PC-3 (cell line): ENCODE measurements at regions not wholly inside any gene's neighbourhood (a gene's known extent, or its start where the extent isn't known, plus 50 kb on each side); places are given as distances from the start of the nearest gene placed in this dataset.
"Not testable (repeated sequence)": the region's sequence is repeated elsewhere in the genome, so short reads cannot be mapped to it uniquely, and the experiment has no call there.

ENCODE experiments used
- ATAC-seq: fragments of 200-7000 bp; cut with Tn5 transposase; 2 replicates; pipeline ENCODE4 v1.9.1; 2020; ENCODE audit warnings: mild to moderate bottlenecking, moderate library complexity
- BruUV-seq: library from RNA; stranded (reverse); fragments of 400-500 nt; replicated peaks from 2 replicates; lab custom pipeline; 2021; lab: Mats Ljungman, UMichigan
- CTCF ChIA-PET: fragments of 300-600 bp; sonication (Branson Sonifier 250); formaldehyde crosslinking; loops from one replicate; lab custom pipeline; 2022; ENCODE audit warnings: antibody characterized with exemption; lab: Charles Lee
- POLR2A ChIA-PET: fragments of 300-600 bp; sonication (Branson Sonifier 250); formaldehyde crosslinking; loops from one replicate; lab custom pipeline; 2022; ENCODE audit warnings: antibody characterized with exemption; ENCODE audit not compliant: unreplicated experiment; lab: Charles Lee
- DNase-seq: peaks from one replicate; pipeline ENCODE4 v3.0.0-alpha.2; 2015
- H2AFZ ChIP-seq: fragments of 300-600 bp; sonication (generic); 2 replicates; pipeline ENCODE4 v1.6.0; 2016; ENCODE audit warnings: antibody characterized with exemption, low read length
- H3F3A ChIP-seq: fragments of 300-600 bp; sonication (generic); one replicate; pipeline ENCODE4 v1.6.0; 2017; ENCODE audit warnings: antibody characterized with exemption, low read length, control low read depth, mild to moderate bottlenecking; ENCODE audit not compliant: unreplicated experiment
- H3K27ac ChIP-seq: fragments of 300-600 bp; sonication (generic); 2 replicates; pipeline ENCODE4 v1.5.1; 2016; ENCODE audit warnings: mild to moderate bottlenecking, low read length
- H3K27me3 ChIP-seq: fragments of 300-600 bp; sonication (generic); 2 replicates; pipeline ENCODE4 v1.6.1; 2016; ENCODE audit warnings: low read length, mixed read lengths
- H3K36me3 ChIP-seq: fragments of 300-600 bp; sonication (generic); 2 replicates; pipeline ENCODE4 v1.6.1; 2016; ENCODE audit warnings: low read depth, mixed run types, low read length, mixed read lengths
- H3K4me1 ChIP-seq: fragments of 300-600 bp; sonication (generic); 2 replicates; pipeline ENCODE4 v1.5.1; 2016; ENCODE audit warnings: low read length; ENCODE audit not compliant: insufficient read depth
- H3K4me2 ChIP-seq: fragments of 300-600 bp; sonication (generic); 2 replicates; pipeline ENCODE4 v1.6.0; 2016; ENCODE audit warnings: low read length
- H3K4me3 ChIP-seq: fragments of 300-600 bp; sonication (generic); 2 replicates; pipeline ENCODE4 v1.5.1; 2016; ENCODE audit warnings: mild to moderate bottlenecking, low read length, mixed read lengths
- H3K79me2 ChIP-seq: fragments of 300-600 bp; sonication (generic); 2 replicates; pipeline ENCODE4 v1.6.1; 2017; ENCODE audit warnings: low read length, mixed read lengths
- H3K9ac ChIP-seq: fragments of 300-600 bp; sonication (generic); 2 replicates; pipeline ENCODE4 v1.6.0; 2016; ENCODE audit warnings: mild to moderate bottlenecking, low read length
- H3K9me2 ChIP-seq: fragments of 300-600 bp; sonication (generic); replicated peaks from 2 replicates; pipeline ENCODE4 v1.6.1; 2016; ENCODE audit warnings: mixed run types, low read length, mixed read lengths
- H3K9me3 ChIP-seq: fragments of 300-600 bp; sonication (generic); 2 replicates; pipeline ENCODE4 v1.6.1; 2016; ENCODE audit warnings: low read length, mixed read lengths
- H4K20me1 ChIP-seq: fragments of 300-600 bp; sonication (generic); 2 replicates; pipeline ENCODE4 v1.6.1; 2016; ENCODE audit warnings: low read length, mixed read lengths
- EZH2 ChIP-seq: fragments of 300-600 bp; sonication (generic); IDR thresholded peaks from one replicate; pipeline ENCODE4 v1.6.1; 2017; ENCODE audit warnings: antibody characterized with exemption, mild to moderate bottlenecking, low read length; ENCODE audit not compliant: unreplicated experiment
- EZH2phosphoT487 ChIP-seq: fragments of 300-600 bp; sonication (generic); IDR thresholded peaks from 2 replicates; pipeline ENCODE4 v1.6.1; 2018; ENCODE audit warnings: mild to moderate bottlenecking, antibody characterized with exemption, low read length, borderline replicate concordance
- intact Hi-C: fragments of 100-400 bp; cut with micrococcal nuclease; formaldehyde crosslinking; loops from 2 replicates; pipeline ENCODE4 v1.9.0; 2023
- TF ChIP-seq, protein P1 (sequence below): fragments of 300-600 bp; sonication (generic); conservative IDR thresholded peaks from 2 replicates; pipeline ENCODE4 v1.5.1; 2017; ENCODE audit warnings: antibody characterized with exemption, low read depth, mild to moderate bottlenecking, low read length

DNA sequence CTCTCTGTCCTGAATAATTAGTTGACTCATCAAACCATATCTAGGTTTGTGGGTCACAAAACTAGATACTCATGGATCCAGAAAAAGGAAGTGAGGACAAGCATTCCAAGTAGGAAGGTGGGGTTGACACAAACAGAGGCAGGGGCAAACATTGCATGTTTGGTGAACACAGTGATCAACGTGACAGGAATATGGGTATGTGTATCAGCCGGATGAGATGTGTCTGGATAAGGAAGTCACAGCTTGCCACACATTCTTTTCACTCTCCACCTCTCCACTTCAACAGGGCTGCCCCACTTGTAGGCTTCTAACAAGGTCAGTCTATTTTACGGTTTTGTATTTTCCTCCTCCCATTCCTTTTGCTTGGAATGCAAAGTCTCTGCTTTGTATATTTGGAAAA, 319.0 kb downstream of the CYRIA start:
- Histone ChIP-seq H3K4me3 (no peak overlapping the region), H3K4me2 (no peak overlapping the region), H3K9ac (no peak overlapping the region), H3F3A (no peaks in the 10 kb centered on the region), H4K20me1 (no peaks in the 10 kb centered on the region), H3K4me1 (no peaks in the 10 kb centered on the region), H3K9me3 (peaks cover 8% of the 10 kb centered on the region; the same call in 1 of the 2 replicates), H3K27ac (no peak overlapping the region), H3K9me2 (no peaks in the 10 kb centered on the region), H3K79me2 (no peaks in the 10 kb centered on the region), H2AFZ (no peak overlapping the region), H3K27me3 (no peaks in the 10 kb centered on the region), H3K36me3 (no peaks in the 10 kb centered on the region)
- intact Hi-C loops: no loop called here
- TF ChIP-seq, protein P1, sequence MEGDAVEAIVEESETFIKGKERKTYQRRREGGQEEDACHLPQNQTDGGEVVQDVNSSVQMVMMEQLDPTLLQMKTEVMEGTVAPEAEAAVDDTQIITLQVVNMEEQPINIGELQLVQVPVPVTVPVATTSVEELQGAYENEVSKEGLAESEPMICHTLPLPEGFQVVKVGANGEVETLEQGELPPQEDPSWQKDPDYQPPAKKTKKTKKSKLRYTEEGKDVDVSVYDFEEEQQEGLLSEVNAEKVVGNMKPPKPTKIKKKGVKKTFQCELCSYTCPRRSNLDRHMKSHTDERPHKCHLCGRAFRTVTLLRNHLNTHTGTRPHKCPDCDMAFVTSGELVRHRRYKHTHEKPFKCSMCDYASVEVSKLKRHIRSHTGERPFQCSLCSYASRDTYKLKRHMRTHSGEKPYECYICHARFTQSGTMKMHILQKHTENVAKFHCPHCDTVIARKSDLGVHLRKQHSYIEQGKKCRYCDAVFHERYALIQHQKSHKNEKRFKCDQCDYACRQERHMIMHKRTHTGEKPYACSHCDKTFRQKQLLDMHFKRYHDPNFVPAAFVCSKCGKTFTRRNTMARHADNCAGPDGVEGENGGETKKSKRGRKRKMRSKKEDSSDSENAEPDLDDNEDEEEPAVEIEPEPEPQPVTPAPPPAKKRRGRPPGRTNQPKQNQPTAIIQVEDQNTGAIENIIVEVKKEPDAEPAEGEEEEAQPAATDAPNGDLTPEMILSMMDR: no peak
- TF ChIP-seq EZH2: no peak
- TF ChIP-seq EZH2phosphoT487: no peak
- ChIA-PET CTCF (no interaction called here), POLR2A (no interaction called here)
- no TSS peak for BruUV-seq
- ATAC-seq: no peak
- no peak for DNase-seq

DNA sequence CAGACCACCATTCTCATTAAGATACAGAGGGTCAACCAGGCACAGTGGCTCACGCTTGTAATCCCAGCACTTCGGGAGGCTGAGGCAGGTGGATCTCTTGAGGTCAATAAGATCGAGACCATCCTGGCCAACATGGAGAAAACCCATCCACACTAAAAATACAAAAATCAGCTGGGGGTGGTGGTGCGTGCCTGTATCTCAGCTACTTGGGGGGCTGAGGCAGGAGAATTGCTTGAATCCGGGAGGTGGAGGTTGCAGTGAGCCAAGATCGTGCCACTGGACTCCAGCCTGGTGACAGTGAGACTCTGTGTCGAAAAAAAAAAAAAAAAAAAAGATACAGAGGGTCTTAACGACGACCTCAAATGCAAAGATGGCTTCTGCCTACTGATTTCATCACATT, 320.4 kb downstream of the CYRIA start:
- H3K4me1 ChIP-seq, intact Hi-C loops, H3K27me3 ChIP-seq, ATAC-seq, H3K9me2 ChIP-seq, DNase-seq, H4K20me1 ChIP-seq, BruUV-seq, H3K36me3 ChIP-seq, H2AFZ ChIP-seq, POLR2A ChIA-PET, H3K79me2 ChIP-seq, CTCF ChIA-PET, H3K4me3 ChIP-seq, H3K4me2 ChIP-seq, H3K27ac ChIP-seq, H3K9ac ChIP-seq, H3F3A ChIP-seq: not testable (repeated sequence)
- H3K9me3 ChIP-seq: peaks cover 13% of the 10 kb centered on the region

DNA sequence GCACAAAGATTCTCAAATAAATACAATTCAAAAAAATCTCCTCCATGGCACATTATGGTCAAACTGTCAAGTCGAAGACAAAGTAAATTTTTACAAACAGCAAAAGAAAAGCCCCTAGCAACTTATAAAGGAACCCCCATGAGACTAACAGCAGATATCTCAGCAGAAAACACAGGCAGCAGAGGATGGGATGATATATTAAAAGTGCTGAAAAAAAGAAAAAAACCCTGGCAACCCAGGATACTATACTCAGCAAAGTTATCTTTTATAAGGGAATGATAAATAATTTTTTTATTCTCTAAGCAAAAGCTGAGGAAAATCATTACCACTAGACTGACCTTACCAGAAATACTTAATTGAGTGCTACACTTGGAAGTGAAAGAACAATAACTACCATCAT, 326.4 kb downstream of the CYRIA start:
- Histone ChIP-seq H3K9me2 (0 out of 2 replicates have a peak, but pooled peaks cover 3% of the 10 kb centered on the region), H3K4me2 (no peak overlapping the region), H3K9me3 (peaks cover 13% of the 10 kb centered on the region), H3F3A (no peaks in the 10 kb centered on the region), H4K20me1 (no peaks in the 10 kb centered on the region), H3K36me3 (no peaks in the 10 kb centered on the region), H3K27me3 (no peaks in the 10 kb centered on the region), H3K27ac (no peak overlapping the region), H3K79me2 (no peaks in the 10 kb centered on the region), H3K4me3 (no peak overlapping the region), H3K4me1 (no peaks in the 10 kb centered on the region), H3K9ac (no peak overlapping the region), H2AFZ (no peak overlapping the region)
- POLR2A ChIA-PET: no interaction called here
- CTCF ChIA-PET: no interaction called here
- TF ChIP-seq, protein P1: no peak
- TF ChIP-seq EZH2phosphoT487: no peak
- no peak for TF ChIP-seq EZH2
- intact Hi-C loops: no loop called here
- no peak for ATAC-seq
- BruUV-seq: no TSS peak
- no peak for DNase-seq
